NOMO-1 treated with dmso at 0.1 percent for 144 hours (cell line): ENCODE measurements at regions not wholly inside any gene's neighbourhood (a gene's known extent, or its start where the extent isn't known, plus 50 kb on each side); places are given as distances from the start of the nearest gene placed in this dataset.

Experiments used
- DNase-seq: peaks from one replicate; lab custom pipeline; 2025; ENCODE audit not compliant: unreplicated experiment; lab: John Stamatoyannopoulos, UW

DNA sequence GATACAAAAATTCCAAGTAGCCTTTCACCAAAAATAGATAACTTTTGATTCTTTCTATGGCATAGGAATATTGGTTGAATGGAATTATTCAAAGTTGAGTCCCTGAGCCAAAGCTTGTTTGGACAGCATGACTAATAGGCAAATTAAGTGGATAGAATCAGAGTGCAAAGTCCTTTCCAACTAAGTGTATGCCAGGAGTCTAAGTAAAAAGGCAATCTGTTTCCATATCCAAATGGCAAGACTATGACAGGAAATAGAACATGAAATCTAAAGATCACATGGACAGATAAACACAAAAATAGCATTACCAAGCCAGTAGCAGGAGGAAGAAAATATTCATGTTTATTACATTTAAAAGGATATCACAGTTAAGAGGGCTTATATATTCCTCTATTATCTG, 804.6 kb downstream of the SLITRK6 start:
- no peak for DNase-seq

DNA sequence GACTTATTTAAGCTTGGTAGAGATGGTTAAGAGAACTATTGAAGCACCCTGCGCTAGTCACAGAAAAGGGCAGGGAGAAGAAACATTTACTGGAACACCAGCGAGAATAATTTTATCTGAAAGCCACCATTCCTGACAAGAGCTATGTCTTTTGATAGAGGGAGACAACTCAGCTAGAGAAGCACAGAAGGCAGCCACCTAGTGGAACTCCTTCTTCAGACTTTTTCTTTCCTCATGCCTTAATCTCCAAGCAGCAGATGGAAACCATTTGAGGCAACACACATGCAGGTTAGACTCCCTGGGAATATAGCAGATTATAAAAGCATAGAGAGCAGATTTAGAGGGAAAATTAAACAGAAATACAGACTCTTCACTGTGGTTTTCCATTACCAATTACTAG, 813.4 kb downstream of the SLITRK6 start:
- no peak for DNase-seq

DNA sequence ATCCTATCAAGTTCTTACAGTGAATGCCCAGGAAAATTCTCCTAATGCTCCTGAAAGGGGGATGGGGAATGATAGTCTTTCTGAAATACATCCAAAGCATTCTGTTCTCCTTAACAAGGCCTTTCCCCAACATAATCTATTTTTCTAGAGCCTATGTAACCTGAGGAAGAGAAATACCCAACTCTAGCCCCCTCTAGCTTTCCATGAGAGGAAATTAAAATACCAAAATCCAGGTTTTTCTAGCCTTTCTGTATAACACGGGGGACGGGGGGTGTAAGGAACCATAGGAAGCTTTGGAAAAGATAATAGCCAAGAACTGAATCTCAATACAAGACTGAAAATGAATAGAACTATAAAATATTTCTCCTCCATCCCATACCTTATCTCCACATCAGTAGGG, 815.9 kb downstream of the SLITRK6 start:
- DNase-seq: no peak

- DNase-seq: no peak
Measured at GRCh38 chr13:84980571-84980970, 818.6 kb downstream of the SLITRK6 start.

DNA sequence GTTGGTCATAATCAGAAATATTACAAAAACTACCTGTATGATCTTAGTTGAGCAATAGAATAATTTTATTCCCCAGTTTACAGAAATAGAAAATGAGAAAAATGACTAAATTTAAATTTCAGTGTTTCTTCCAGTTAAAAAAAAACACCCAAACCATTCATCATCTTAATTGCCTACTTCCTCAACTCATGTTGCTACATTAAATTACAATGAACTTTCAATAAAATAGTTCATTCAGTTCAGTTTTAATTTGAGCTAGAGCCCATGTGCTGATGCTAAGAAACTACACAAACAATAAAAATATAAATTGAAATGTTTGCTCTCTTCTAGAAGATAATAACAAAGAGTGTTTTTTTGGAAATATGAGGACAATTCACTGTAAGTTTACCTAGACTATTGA, 820.4 kb downstream of the SLITRK6 start:
- no peak for DNase-seq

DNA sequence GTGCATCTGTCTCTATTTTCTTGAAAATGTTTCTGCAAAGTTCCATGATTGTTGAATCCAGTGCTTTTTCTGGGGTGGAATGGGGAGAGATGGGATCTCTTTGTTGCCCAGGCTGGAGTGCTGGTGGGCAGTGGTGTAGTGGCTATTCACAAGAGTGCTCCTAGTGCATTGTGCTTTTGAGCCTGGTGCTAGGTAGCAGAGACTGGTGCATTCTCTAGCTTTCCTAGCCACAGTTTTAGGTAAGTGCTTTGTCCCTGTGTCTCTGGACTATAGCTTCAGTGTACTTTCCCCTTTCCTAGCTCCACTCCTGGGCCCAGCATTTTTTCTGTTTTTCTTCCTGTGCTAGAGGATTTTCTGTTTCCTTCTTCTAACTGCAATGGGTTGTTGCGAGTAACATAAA, 825.6 kb downstream of the SLITRK6 start:
- DNase-seq: no peak

- no peak for DNase-seq
Measured at GRCh38 chr13:84972907-84973306, 826.3 kb downstream of the SLITRK6 start.

DNA sequence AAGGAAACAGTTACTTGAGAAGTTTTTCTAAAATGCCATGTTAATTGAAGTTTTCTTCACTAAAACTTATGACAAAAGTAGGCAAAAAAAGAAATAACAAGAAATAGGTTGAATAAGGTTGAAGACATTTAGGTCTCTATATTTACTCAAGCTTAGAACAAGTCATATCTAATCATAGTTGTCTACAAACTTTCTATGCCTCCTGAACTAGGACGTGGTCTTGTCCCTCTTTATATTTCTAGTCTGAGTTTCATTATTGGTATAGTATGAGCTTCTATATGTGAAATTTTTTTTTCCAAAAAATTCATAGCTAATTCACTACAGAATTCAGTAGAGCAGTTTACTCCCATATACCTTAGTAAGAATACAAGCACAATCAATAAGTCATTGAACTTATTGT, 836.4 kb downstream of the SLITRK6 start:
- DNase-seq: no peak

DNA sequence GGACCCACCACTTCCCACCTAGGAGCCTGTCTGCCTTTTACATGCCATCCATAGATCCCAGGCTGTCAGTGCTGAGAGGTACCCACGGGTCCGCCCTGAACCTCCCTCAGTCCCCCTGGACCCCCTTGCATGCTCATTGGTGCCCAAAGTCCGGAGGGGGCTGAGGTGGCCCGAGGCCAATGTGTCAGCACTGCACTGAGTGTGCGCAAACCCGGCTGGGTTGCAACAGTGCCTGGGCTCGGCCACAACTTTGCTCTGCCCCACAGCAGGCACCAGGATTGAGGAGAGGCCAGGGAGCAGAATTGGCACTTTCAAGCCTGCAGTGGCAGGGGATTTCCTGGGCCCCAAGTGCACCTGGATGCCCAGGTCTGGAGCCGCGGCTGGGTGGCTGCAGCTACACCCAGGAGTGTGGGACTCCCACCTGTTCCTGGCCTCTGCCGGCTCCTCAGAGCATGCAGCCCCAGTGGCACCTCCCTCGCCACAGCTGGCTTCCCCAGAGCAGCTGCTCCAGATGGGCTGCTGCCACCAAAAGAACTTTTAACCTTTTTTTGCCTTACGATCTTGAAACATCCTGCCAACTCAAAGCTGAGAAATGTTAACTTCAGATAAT, 837.0 kb downstream of the SLITRK6 start:
- DNase-seq: no peak

GRCh38 chr13:84961023-84961422, 838.2 kb downstream of the SLITRK6 start:
- no peak for DNase-seq

- no peak for DNase-seq
Measured at GRCh38 chr13:84959818-84960217, 839.4 kb downstream of the SLITRK6 start.

- no peak for DNase-seq
Measured at GRCh38 chr13:84954636-84955035, 844.6 kb downstream of the SLITRK6 start.

- no peak for DNase-seq
Measured at GRCh38 chr13:84951128-84951527, 848.1 kb downstream of the SLITRK6 start.

GRCh38 chr13:84946192-84946591, 853.0 kb downstream of the SLITRK6 start:
- DNase-seq: peak; percentile 12

GRCh38 chr13:84940798-84941197, 858.4 kb downstream of the SLITRK6 start:
- DNase-seq: no peak

- no peak for DNase-seq
Measured at GRCh38 chr13:84940167-84940566, 859.1 kb downstream of the SLITRK6 start.

- no peak for DNase-seq
Measured at GRCh38 chr13:84934911-84935310, 864.3 kb downstream of the SLITRK6 start.

GRCh38 chr13:84933797-84934196, 865.4 kb downstream of the SLITRK6 start:
- DNase-seq: no peak

- no peak for DNase-seq
Measured at GRCh38 chr13:84931264-84931663, 868.0 kb downstream of the SLITRK6 start.

GRCh38 chr13:84927442-84928169, 871.6 kb downstream of the SLITRK6 start:
- DNase-seq: no peak

DNA sequence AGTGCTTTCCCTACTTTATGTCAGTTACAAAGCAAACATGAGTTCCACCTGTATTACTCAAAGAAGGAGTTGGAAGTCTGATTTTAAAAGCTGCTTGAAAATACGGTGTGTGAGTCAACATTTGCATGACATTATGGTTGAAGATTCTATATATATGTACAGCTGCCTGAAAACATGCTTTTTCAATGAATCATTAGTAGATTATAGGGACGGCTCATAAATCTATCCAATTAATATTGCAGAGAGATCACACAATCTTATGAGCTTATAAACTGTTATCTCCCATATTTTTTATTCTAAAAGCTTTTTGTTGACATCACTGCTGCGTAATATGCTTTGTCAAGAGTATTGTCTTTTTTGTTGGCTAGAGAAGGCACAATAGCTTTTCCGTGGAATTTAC, 873.8 kb downstream of the SLITRK6 start:
- no peak for DNase-seq

- no peak for DNase-seq
Measured at GRCh38 chr13:84923831-84924230, 875.4 kb downstream of the SLITRK6 start.
